ENCODE measurements at regions not wholly inside any gene's neighbourhood (a gene's known extent, or its start where the extent isn't known, plus 50 kb on each side); places are given as distances from the start of the nearest gene placed in this dataset.

DNA sequence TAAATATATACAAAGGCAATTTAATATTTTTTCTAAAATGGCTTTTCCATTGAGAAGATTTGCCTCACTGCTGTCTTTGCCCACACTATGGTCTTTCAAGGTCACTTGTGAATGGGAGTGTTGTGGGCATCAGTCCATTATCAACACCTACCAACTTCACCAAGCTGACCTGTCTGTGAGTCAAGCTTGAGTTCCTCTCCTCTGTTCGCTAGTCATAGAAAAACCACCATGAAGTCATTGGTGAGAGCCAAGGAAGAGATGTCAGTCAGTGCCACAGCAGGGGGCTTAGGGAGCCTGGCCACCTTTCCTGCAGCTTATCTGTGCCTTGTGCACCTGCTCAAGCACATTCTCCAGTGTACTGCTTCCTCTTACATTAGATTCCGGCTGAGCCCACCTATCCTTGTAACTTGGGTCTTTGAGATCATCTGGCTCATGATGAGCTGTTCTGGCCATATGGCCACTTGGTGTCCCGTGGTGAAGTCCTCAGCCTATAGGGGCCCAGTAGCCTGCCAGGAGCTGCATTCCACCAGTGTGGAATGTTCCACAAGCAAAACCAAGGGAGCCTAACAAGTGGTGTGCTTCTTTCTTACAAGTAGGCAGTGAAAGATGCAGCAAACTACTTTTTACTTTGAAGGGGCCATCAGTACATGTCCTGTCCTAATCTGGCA is 80.8 kb upstream of the C12orf71 start:
- TF ChIP-seq, protein P1, sequence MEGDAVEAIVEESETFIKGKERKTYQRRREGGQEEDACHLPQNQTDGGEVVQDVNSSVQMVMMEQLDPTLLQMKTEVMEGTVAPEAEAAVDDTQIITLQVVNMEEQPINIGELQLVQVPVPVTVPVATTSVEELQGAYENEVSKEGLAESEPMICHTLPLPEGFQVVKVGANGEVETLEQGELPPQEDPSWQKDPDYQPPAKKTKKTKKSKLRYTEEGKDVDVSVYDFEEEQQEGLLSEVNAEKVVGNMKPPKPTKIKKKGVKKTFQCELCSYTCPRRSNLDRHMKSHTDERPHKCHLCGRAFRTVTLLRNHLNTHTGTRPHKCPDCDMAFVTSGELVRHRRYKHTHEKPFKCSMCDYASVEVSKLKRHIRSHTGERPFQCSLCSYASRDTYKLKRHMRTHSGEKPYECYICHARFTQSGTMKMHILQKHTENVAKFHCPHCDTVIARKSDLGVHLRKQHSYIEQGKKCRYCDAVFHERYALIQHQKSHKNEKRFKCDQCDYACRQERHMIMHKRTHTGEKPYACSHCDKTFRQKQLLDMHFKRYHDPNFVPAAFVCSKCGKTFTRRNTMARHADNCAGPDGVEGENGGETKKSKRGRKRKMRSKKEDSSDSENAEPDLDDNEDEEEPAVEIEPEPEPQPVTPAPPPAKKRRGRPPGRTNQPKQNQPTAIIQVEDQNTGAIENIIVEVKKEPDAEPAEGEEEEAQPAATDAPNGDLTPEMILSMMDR (IDR thresholded peaks at IDR 0.05): no peak
- no peak for TF ChIP-seq POLR2A (IDR thresholded peaks at IDR 0.05)

Data from thyroid gland (tissue), 4 donors.